Breast epithelium (tissue), 3 donors: ENCODE measurements at regions not wholly inside any gene's neighbourhood (a gene's known extent, or its start where the extent isn't known, plus 50 kb on each side); places are given as distances from the start of the nearest gene placed in this dataset.
"Not testable (repeated sequence)": the region's sequence is repeated elsewhere in the genome, so short reads cannot be mapped to it uniquely, and the experiment has no call there.

ENCODE experiments used
- CTCF ChIP-seq, 3 donors: fragments of 450-650 bp; IDR thresholded peaks; one replicate each; pipeline ENCODE4 v1.5.1; 2016 to 2017; ENCODE audit warnings: antibody characterized with exemption in 3 of 3, mild to moderate bottlenecking in 3 of 3, moderate library complexity in 3 of 3
- POLR2A ChIP-seq: fragments of 450-650 bp; IDR thresholded peaks from one replicate; pipeline ENCODE4 v1.6.1; 2016; ENCODE audit warnings: antibody characterized with exemption, mild to moderate bottlenecking, moderate library complexity

GRCh38 chr21:35516292-35516691 is 467.2 kb upstream of the RUNX1 start:
- TF ChIP-seq POLR2A; CTCF (IDR thresholded peaks at IDR 0.05): not testable (repeated sequence)
